ENCODE measurements at regions not wholly inside any gene's neighbourhood (a gene's known extent, or its start where the extent isn't known, plus 50 kb on each side); places are given as distances from the start of the nearest gene placed in this dataset.

DNA sequence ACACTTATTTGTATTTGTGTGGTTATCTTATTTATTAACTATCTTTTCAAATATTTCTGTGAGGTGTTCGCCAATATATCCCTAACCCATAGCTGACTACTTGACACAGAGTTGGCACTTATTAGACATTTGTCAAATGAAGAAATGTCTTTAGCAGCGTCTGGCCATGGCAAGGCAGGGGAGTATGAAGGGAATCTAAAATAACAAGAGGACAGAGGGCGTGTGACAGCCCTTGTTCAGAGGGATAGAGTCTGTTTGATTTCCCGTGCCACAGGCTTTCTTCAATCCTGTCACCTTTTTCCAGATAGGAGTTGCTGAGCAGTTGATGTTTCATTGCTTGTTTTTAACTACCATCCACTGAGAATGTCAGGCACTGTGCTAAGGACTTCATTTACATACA lies 53.6 kb upstream of the SLC39A10 start:
- TF ChIP-seq, protein P1, sequence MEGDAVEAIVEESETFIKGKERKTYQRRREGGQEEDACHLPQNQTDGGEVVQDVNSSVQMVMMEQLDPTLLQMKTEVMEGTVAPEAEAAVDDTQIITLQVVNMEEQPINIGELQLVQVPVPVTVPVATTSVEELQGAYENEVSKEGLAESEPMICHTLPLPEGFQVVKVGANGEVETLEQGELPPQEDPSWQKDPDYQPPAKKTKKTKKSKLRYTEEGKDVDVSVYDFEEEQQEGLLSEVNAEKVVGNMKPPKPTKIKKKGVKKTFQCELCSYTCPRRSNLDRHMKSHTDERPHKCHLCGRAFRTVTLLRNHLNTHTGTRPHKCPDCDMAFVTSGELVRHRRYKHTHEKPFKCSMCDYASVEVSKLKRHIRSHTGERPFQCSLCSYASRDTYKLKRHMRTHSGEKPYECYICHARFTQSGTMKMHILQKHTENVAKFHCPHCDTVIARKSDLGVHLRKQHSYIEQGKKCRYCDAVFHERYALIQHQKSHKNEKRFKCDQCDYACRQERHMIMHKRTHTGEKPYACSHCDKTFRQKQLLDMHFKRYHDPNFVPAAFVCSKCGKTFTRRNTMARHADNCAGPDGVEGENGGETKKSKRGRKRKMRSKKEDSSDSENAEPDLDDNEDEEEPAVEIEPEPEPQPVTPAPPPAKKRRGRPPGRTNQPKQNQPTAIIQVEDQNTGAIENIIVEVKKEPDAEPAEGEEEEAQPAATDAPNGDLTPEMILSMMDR (IDR thresholded peaks at IDR 0.05), result no peak
- TF ChIP-seq POLR2A (IDR thresholded peaks at IDR 0.05), result no peak

Measured in lower leg skin (tissue), 3 donors.